Left renal pelvis (tissue), 4 donors: ENCODE measurements at regions not wholly inside any gene's neighbourhood (a gene's known extent, or its start where the extent isn't known, plus 50 kb on each side); places are given as distances from the start of the nearest gene placed in this dataset.
"Not testable (repeated sequence)": the region's sequence is repeated elsewhere in the genome, so short reads cannot be mapped to it uniquely, and the experiment has no call there.

Source experiments
- DNase-seq, 4 donors: peaks; one replicate each; pipeline ENCODE4 v3.0.0-alpha.2; 2013; ENCODE audit warnings: low read depth in 4 of 4, low spot score in 3 of 4

- DNase-seq: no peak
These were observed 874.0 kb downstream of the PLOD2 start for GRCh38 chr3:145286937-145287336.

DNA sequence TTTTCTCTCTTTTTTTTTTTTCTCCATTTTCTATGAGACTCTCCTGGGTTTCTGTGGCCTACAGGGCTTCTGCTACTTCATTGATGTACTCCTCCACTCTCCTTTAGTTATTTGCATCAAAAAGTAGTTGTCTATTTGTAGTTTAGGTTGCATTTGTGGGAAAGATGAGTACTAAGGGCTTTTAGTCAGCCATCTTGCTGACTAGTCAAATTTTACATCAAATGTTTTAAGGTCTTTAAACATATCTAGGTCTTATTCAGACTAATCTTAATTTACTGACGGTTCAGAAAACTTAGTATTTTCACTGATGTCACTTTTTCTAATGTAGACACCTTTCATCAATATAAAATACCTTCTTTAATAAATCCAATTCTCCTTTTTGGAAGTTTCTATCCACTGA lies 871.0 kb downstream of the PLOD2 start:
- DNase-seq: no peak

- no peak for DNase-seq
These were observed 866.4 kb downstream of the PLOD2 start for GRCh38 chr3:145294572-145294971.

DNA sequence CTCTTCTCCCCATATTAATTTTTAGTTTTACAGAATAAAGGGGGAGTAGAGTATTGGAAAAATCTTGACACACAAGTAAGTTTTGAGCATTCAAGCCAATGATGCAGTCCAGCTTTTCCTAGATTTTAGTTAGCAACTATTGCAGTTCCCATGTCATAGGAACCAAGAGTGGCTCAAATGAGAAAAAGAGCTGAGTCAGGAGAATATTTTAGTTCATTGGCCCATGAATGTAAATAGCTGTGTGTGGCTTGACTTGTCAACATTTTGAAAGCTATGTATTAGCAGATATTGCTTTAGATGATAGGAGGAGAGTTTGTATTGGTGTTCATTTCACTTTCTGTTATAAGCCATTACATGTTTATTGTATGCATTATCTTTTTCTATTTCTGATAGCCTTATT lies 853.7 kb downstream of the PLOD2 start:
- DNase-seq: no peak

DNA sequence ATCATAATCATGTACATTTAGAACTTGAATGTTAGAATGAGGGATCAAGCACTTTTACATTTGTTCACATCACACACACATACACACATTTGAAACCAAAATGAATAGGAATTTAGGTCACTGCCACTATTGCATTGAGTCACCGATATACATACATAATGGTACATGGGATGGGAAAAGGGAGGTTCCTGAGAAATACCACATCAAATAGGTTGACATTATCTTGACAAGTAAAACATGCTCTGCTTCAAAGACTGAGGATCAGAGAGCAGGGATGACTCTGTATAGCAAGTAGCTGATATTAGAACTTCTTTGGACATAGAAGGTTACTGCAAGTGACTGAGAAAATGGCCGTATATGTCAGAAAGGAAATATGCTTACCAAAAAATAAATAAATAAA lies 847.2 kb downstream of the PLOD2 start:
- no peak for DNase-seq

DNA sequence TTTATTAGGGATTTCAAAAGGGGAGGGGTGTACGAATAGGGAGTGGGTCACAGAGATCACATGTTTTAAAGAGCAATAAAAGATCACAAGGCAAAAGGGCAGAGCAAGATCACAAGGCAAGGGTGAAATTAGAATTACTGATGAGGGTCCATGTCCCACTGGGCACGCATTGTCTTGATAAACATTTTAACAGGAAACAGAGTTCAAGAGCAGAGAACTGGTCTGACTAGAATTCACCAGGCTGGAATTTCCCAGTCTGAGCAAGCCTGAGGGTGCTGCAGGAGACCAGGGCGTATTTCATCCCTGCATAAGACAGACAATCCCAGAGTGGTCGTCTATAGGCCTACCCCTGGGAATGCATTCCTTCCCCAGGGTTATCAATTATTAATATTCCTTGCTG lies 844.7 kb downstream of the PLOD2 start:
- not testable (repeated sequence) for DNase-seq

DNA sequence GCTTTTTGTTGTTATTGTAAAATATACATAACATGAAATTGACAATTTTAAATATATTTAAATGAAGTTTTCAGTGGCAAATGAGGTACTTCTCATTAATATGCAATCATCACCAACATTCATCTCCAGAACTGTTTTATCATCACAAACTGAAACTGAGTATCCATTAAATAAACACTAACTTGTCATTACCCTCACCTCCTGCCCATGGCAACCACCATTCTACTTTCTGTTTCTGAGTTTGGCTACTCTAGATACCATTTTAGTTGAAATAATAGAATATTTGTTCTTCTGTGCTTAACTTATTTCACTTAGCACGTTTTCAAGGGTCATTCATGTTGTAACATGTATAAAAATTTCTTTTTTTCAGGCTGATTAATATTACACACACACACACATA lies 834.3 kb downstream of the PLOD2 start:
- no peak for DNase-seq

DNA sequence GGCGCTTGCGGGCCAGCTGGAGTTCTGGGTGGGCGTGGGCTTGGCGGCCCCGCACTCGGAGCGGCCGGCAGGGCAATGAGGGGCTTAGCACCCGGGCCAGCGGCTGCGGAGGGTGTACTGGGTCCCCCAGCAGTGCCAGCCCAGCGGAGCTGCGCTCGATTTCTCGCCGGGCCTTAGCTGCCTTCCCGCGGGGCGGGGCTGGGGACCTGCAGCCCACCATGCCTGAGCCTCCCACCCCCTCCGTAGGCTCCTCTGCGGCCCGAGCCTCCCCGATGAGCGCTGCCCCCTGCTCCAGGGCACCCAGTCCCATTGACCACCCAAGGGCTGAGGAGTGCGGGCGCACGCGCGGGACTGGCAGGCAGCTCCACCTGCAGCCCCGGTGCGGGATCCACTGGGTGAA lies 827.6 kb downstream of the PLOD2 start:
- not testable (repeated sequence) for DNase-seq

DNA sequence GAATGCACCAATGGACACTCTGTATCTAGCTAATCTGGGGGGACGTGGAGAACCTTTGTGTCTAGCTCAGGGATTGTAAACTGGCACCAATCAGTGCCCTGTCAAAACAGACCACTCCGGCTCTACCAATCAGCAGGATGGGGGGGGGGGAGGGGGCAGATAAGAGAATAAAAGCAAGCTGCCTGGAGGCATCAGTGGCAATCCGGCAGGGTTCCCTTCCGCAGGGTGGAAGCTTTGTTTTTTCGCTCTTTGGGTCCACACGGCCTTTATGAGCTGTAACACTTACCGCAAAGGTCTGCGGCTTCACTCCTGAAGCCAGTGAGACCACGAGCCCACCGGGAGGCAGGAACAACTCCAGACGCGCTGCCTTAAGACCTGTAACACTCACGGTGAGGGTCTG lies 827.1 kb downstream of the PLOD2 start:
- no peak for DNase-seq

DNA sequence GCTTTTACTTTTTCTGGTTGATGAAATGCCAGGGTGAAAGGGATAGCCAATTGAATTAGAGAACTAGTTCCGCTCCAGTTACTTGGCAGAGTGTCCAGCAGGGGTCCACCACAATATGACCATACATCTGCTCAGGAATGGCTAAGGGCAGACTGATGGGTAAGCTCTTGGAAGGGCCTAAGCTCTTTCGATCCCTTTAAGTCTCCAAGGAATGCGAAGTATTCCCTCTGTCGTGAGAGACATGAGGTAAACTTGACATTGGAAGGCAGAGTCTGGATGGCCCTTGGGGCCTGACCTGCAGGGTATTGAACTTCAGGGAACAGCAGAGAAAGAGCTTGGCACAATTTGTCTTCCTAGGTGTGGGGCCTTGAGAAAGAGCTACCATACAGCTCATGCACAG lies 805.8 kb downstream of the PLOD2 start:
- no peak for DNase-seq

DNA sequence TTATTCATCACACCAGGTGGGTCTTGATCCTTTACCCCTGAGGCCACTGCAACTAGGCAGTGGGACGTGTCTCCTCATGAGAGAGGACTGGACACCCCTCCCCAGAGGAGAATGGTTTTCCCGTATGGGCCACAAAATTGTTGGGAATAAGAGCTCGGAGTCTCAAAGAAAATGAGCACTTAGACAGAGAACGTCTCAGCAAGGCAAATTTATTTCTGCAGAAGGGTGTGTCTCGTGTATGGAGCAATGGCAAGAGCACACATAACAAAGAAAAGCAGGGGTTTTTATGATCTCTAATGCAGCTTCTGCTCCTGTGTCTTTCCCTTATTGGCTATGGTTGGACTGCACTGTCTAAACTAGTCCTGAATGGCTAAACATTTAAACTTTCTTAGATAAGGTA lies 803.5 kb downstream of the PLOD2 start:
- DNase-seq: no peak

DNA sequence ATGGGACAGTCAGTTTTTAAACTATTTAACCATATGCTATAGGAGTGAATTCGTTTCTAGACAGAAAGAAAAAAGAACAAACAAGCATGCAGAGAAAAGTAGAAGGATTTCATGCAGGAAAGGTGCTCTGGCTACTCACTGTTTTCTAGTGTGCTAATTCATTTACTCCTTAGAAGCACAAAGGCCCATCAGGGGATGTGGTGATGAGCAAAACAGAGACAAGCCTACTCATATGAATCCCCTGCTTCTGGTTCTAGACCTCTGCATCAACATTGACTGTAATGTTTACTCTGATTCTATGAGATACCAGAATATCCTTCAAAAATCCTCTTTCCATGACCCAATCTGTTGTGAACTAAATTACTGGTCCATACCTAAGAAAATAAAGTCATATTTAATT lies 801.9 kb downstream of the PLOD2 start:
- no peak for DNase-seq

- DNase-seq: no peak
These were observed 792.2 kb downstream of the PLOD2 start for GRCh38 chr3:145368748-145369147.

DNA sequence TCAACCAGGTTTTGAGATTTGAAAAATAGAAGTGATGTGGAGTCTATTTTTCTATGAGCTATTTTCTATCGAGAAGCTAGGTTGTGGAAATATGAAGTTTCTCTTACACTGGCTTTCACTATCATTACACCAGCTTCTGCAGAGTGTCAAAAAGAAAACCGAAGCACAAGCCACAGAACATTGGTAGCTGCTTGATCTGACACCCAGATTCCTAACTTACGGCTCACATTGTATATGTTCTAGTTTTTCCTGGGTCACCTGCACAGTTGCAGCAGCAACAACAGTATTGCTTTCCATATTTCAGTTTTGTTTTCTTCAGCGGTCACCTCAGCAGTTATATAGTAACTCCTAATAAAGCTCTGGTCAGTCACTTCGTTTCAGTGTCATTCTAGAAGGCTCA lies 790.1 kb downstream of the PLOD2 start:
- no peak for DNase-seq

- no peak for DNase-seq
These were observed 783.7 kb downstream of the PLOD2 start for GRCh38 chr3:145377301-145377700.

DNA sequence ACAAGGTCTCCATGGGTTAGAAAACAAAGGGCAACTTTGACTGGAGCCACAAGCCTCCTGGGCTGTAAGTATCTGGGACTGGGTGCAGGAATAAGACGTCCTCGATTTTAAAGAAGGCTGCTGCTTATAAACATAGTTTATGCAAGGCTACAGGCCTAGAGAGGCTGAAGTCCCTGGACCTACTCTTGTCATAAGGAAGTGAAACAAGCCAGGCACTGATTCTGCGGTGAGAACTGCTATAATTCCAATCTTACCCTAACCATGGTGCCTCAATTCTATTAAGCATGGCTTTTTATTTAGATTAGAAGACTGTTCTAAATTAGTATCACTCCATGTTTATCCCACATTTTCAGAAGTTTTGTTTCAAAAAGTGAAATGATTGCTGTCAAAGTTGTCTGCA lies 777.6 kb downstream of the PLOD2 start:
- no peak for DNase-seq

- no peak for DNase-seq
These were observed 776.7 kb downstream of the PLOD2 start for GRCh38 chr3:145384307-145384706.

DNA sequence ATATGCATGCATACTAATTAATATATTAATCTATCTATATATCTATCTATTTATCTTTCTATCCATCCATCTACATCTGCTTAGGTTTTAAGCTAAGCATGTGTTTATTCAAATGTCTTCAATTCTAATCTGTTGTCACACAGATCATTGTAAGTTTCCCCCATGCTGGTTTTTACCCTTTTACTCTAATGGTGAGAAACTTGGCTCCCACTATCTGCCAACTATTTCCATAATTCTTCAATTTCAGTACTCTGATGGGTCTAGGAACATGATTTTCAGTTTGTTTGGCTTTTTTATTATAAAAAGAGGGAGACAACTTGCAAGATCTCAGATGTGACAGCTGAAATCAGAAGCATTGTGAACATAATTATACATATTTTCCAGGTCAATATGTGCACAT lies 773.8 kb downstream of the PLOD2 start:
- no peak for DNase-seq

DNA sequence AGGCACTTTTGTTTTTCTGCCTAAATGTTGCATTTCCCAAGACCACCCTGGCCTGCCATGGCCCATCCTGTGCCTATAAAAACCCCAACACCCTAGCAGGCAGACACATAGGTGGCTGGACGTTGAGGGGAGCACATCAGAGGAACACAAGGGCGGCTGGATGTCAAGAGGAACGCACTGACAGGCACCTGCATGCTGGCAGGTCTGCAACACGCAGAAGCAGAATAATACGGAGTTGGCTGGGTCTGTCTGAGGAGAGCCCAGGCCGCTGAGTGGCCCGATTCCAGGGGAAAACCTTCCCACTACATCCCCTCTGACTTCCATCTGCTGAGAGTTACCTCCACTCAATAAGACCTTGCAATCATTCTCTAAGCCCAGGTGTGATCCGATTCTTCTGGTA lies 765.6 kb downstream of the PLOD2 start:
- DNase-seq: no peak

DNA sequence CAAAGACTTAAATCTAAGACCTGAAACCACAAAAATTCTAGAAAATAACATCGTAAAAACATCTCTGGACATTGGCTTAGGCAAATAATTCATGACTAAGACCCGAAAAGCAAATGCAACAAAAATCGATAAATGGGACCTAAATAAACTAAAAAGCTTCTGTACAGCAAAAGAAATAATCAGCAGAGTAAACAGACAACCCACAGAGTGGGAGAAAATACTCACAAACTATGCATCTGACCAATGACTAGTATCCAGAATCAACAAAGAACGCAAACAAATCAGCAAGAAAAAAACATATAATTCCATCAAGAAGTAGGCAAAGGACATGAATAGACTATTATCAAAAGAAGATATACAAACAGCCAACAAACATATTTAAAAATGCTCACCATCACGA lies 749.4 kb downstream of the PLOD2 start:
- DNase-seq: no peak

- no peak for DNase-seq
These were observed 743.3 kb downstream of the PLOD2 start for GRCh38 chr3:145417678-145418077.

GRCh38 chr3:145422556-145422955 lies 738.4 kb downstream of the PLOD2 start:
- DNase-seq: no peak

DNA sequence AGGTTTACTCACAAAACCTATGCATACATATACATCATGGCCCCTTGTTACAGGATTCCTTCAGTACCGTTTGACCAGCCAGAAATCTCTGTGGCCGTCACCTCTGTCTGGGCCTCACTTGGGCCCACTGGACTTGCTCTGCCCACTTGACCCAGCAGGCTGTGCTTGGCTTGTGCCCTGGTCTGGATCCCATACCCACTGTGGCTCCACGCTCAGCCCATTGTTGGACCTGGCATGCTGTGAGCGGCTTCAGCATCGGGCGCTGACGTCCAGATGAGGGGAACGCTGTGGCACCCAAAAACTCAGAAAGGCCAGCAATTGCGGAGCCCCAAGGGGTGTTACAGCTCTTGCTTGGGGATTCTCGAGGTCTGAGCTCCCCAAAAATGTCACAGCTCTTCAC lies 733.6 kb downstream of the PLOD2 start:
- no peak for DNase-seq

GRCh38 chr3:145429546-145429945 lies 731.4 kb downstream of the PLOD2 start:
- no peak for DNase-seq
